Activated T-helper 2 cell treated with anti-CD3 and anti-CD28 coated beads, Interferon-gamma antibody, Interleukin-2, Interleukin-4, amounts not matched to agents 10 μg/mL and 5 μg/mL and 100 μg/mL, durations not matched to agents 14 hours and 24 hours and 36 hours (primary cell): ENCODE measurements at regions not wholly inside any gene's neighbourhood (a gene's known extent, or its start where the extent isn't known, plus 50 kb on each side); places are given as distances from the start of the nearest gene placed in this dataset.

Source experiments
- DNase-seq: peaks from one replicate; pipeline ENCODE4 v3.0.0; 2021; ENCODE audit warnings: low spot score
- H3K27ac Mint-ChIP-seq: one replicate; pipeline ENCODE4 v1.8.0; 2021; ENCODE audit warnings: mixed read lengths
- H3K27me3 Mint-ChIP-seq: one replicate; pipeline ENCODE4 v1.8.0; 2021; ENCODE audit warnings: low read depth, mixed read lengths
- H3K36me3 Mint-ChIP-seq: one replicate; pipeline ENCODE4 v1.8.0; 2021; ENCODE audit warnings: low read depth, mixed read lengths
- H3K4me1 Mint-ChIP-seq: one replicate; pipeline ENCODE4 v1.8.0; 2021; ENCODE audit warnings: low read depth, mixed read lengths
- H3K4me3 Mint-ChIP-seq: one replicate; pipeline ENCODE4 v1.8.0; 2021; ENCODE audit warnings: low read depth, mild to moderate bottlenecking, moderate library complexity, mixed read lengths
- H3K9me3 Mint-ChIP-seq: one replicate; pipeline ENCODE4 v1.8.0; 2021; ENCODE audit warnings: mixed read lengths
- intact Hi-C: fragments of 100-400 bp; cut with micrococcal nuclease; formaldehyde crosslinking; loops from one replicate; pipeline ENCODE4 v1.15.1; 2023

DNA sequence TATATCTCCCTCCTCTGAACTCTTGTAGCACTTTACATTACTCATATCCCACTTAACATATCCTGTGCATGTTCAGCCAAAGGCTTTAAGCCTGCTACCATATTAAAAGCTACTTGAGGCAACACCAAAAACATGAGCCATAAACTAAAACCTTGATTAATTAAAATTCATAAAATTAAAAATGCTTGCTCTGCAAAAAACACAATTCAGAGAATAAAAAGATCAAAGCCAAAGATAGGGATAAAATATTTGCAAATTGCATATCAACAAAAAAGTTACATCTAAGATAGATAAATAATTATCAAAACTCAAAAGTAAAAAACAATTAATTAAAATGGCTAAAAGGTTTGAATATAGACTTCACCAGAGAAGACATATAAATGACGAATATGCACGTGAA, 495.4 kb upstream of the PIK3C3 start:
- H3K27me3 Mint-ChIP-seq, result no peaks in the 10 kb centered on the region
- no peak overlapping the region for H3K27ac Mint-ChIP-seq
- H3K4me3 Mint-ChIP-seq, result no peak overlapping the region
- intact Hi-C loops, result no loop called here
- no peak for DNase-seq
- H3K36me3 Mint-ChIP-seq, result no peaks in the 10 kb centered on the region
- H3K9me3 Mint-ChIP-seq, result peaks cover 9% of the 10 kb centered on the region
- H3K4me1 Mint-ChIP-seq, result no peaks in the 10 kb centered on the region

DNA sequence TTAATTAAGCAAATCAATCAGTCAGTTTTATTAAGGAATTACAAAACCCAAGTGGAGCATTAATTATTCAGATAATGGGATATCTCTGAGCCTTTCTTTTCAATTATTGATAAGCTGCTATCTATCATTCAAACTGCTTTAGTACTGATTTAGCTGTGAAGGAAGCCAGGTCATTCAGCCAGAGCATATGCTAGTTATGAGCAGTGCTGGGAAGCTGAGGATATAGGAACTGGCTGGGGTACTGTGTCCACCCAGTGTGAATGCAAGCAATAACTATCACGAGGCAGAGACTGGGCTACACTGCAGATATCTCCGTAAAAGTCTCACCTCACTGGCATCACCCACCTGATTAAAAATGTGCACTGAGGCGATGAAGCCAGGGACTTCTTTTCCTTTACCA, 496.7 kb upstream of the PIK3C3 start:
- intact Hi-C loops, result no loop called here
- no peaks in the 10 kb centered on the region for H3K36me3 Mint-ChIP-seq
- H3K27me3 Mint-ChIP-seq, result no peaks in the 10 kb centered on the region
- DNase-seq, result no peak
- no peak overlapping the region for H3K27ac Mint-ChIP-seq
- no peaks in the 10 kb centered on the region for H3K4me1 Mint-ChIP-seq
- H3K4me3 Mint-ChIP-seq, result no peak overlapping the region
- peaks cover 9% of the 10 kb centered on the region for H3K9me3 Mint-ChIP-seq

DNA sequence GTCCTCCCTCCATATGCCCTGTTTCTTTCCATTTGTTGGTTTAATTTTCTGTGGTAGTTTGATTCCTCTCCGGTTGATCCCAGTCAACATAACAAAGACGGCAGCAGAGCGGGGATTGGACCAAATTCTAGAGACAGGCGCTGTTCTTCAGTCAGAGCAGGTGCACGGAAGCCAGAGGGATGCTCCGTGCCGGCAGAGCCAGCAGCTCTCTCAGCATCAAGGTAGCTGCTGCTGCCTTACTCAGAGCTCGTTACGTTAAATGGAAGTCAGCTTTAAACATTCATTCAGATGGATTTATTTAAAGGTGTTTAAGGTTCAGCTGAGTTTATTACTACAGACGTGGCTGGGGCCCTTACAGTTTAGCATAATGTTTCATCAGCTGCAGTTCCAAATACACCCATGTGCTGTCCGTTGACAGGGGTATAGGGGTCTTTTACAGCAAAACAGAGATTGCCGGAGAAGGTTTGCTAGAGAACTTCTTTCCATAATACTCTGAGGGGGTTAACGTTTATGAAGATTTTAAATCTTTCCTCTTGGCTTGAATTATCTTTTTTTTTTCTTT, 497.2 kb upstream of the PIK3C3 start:
- Mint-ChIP-seq H3K9me3 (peaks cover 9% of the 10 kb centered on the region), H3K36me3 (no peaks in the 10 kb centered on the region), H3K27me3 (no peaks in the 10 kb centered on the region), H3K4me3 (no peak overlapping the region), H3K27ac (no peak overlapping the region), H3K4me1 (no peaks in the 10 kb centered on the region)
- no peak for DNase-seq
- intact Hi-C loops, result no loop called here

DNA sequence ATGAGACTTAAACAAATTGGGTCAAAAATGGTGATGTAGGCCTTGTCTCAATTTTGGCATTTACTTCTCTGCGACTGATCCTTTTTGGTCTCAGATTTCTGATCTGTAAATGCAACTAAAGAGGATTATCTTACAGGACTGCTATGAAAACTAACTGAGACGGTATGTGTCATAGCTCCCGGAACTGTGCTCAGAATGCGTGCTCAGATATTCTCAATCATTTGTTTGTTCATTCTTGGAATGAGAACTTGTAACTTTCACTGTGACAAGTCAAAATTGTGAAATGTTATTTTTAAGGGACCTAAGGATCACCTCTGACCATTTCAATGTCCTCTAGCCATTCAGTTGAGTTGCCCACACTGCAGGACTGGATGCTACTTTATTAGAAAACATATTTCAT, 498.2 kb upstream of the PIK3C3 start:
- intact Hi-C loops, result no loop called here
- DNase-seq, result no peak
- H3K4me1 Mint-ChIP-seq, result no peaks in the 10 kb centered on the region
- H3K27ac Mint-ChIP-seq, result no peak overlapping the region
- H3K27me3 Mint-ChIP-seq, result no peaks in the 10 kb centered on the region
- H3K36me3 Mint-ChIP-seq, result no peaks in the 10 kb centered on the region
- no peak overlapping the region for H3K4me3 Mint-ChIP-seq
- peaks cover 8% of the 10 kb centered on the region for H3K9me3 Mint-ChIP-seq

DNA sequence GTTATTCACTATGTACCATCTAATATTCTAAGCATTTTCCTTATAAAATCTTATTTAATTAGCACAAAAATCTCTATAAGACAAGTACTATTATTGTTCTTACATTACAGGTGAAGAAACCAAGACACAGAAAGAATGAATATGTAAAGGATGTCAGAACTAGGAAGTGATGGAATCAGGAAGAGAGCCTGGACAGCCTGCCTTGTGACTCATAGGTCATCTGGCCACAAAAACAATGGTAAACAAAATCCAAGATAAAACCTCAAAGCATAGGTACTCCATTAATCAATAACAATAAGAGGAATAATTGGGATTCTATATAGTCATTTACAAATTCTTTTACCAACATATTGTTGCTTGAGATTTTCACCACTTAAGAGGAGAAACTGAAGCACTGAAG, 505.4 kb upstream of the PIK3C3 start:
- Mint-ChIP-seq H3K27me3 (no peaks in the 10 kb centered on the region), H3K9me3 (peaks cover 8% of the 10 kb centered on the region), H3K27ac (no peak overlapping the region), H3K36me3 (no peaks in the 10 kb centered on the region), H3K4me1 (no peaks in the 10 kb centered on the region), H3K4me3 (no peak overlapping the region)
- DNase-seq, result no peak
- intact Hi-C loops, result no loop called here

DNA sequence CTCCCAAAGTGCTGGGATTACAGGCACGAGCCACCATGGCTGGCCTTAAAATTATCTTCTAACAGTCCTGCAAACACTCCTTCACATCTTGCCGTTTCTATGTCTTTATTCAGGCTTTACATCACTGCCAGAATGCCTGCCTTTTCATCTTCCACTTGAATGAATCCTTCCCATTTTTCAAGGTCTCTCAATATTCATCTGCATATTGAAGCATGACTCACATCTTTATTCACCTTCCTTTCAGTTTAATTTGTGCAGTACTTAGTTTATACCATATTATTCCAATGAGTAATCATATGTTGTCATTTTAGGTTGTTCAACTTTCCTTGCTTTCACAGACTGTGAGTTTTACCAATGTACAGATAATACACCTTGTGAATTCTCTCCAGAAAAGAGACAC, 510.1 kb upstream of the PIK3C3 start:
- no peaks in the 10 kb centered on the region for H3K36me3 Mint-ChIP-seq
- no peaks in the 10 kb centered on the region for H3K4me1 Mint-ChIP-seq
- no peaks in the 10 kb centered on the region for H3K27me3 Mint-ChIP-seq

DNA sequence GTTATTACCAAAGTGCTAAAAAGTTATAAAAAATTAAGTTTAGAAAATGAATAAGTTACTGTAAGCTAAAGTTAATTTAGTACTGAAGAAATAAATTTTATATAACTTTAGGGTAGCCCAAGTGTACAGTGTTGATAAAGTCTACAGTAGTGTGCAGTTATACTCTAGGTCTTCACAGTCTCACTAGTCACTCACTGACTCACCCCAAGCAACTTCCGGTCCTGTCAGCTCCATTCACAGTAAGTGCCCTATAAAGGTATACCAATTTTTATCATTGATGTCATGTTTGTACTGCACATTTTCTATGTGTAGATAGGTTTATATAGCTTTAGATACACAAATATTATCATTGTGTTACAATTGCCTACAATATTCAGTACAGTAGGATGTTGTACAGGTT, 518.3 kb upstream of the PIK3C3 start:
- Mint-ChIP-seq H3K27me3 (no peaks in the 10 kb centered on the region), H3K9me3 (peaks cover 3% of the 10 kb centered on the region), H3K4me3 (no peak overlapping the region), H3K27ac (no peak overlapping the region), H3K36me3 (no peaks in the 10 kb centered on the region), H3K4me1 (no peaks in the 10 kb centered on the region)
- intact Hi-C loops, result no loop called here
- DNase-seq, result no peak

More for the DNA sequence above, 510.1 kb upstream of the PIK3C3 start:
- Mint-ChIP-seq H3K9me3 (peaks cover 18% of the 10 kb centered on the region), H3K27ac (no peak overlapping the region), H3K4me3 (no peak overlapping the region)
- no peak for DNase-seq
- intact Hi-C loops, result no loop called here

DNA sequence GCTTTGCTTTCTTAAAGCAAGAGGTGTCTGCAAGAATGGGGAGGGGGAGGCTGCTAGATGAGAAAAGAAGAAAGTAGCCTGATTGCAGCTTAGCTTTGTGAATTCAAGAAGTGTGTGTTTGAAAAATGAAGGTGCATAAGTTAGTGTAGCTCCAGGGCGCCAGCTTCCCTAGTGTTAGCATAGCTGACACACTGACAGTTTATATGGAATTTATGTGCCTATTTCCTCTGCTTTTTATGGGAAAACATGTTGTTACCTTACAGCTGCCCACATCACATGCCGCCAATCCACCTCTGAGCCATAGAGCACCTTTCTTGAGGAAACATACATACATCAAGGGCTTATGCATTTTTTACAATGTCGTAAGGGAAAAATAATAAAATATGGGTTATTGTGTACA, 536.4 kb upstream of the PIK3C3 start:
- Mint-ChIP-seq H3K9me3 (peaks cover 5% of the 10 kb centered on the region), H3K4me1 (no peaks in the 10 kb centered on the region), H3K27ac (no peak overlapping the region), H3K27me3 (no peaks in the 10 kb centered on the region), H3K36me3 (no peaks in the 10 kb centered on the region), H3K4me3 (no peak overlapping the region)
- intact Hi-C loops, result no loop called here
- DNase-seq, result no peak

DNA sequence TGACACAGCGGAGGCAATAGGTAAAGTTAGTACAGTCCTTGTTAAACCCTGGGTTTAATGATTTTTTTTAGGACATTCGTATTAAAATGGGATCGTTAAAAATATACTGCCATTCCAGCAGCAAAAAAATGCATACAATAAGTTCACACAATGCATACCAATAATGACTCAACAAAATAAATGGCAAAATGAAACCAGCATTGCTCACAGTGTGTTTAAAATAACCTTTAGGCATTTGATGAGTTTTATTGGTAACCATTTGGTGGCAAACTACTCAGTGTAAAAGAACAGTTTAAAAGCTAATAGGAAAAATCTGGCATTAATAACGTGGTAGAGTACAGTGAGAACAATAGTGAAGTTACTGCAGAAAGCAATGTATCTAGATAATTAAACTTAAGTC, 539.0 kb upstream of the PIK3C3 start:
- intact Hi-C loops, result no loop called here
- Mint-ChIP-seq H3K36me3 (no peaks in the 10 kb centered on the region), H3K4me1 (no peaks in the 10 kb centered on the region), H3K27me3 (no peaks in the 10 kb centered on the region), H3K9me3 (peaks cover 10% of the 10 kb centered on the region), H3K27ac (no peak overlapping the region), H3K4me3 (no peak overlapping the region)
- no peak for DNase-seq

DNA sequence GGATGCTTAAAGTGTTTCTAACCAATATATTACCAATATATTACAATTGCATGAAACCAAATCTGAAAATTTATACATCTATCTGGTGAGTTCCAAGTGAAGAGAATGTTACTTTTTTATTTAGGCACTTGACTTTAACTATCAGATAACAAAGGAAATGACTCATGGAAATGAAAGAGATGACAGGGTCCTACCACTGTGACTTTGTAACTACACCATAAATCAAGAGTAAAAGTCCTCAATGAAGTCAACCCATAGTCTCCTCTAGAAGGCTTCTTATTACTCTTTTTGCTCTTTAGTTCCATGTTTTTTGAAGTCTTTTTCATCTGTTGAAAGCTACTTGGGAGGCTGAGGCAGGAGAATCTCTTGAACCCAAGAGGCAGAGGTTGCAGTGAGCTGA, 545.0 kb upstream of the PIK3C3 start:
- DNase-seq, result no peak
- Mint-ChIP-seq H3K4me3 (no peak overlapping the region), H3K4me1 (peaks cover 3% of the 10 kb centered on the region), H3K27me3 (no peaks in the 10 kb centered on the region), H3K27ac (no peak overlapping the region), H3K36me3 (no peaks in the 10 kb centered on the region), H3K9me3 (peaks cover 10% of the 10 kb centered on the region)
- intact Hi-C loops, result no loop called here

DNA sequence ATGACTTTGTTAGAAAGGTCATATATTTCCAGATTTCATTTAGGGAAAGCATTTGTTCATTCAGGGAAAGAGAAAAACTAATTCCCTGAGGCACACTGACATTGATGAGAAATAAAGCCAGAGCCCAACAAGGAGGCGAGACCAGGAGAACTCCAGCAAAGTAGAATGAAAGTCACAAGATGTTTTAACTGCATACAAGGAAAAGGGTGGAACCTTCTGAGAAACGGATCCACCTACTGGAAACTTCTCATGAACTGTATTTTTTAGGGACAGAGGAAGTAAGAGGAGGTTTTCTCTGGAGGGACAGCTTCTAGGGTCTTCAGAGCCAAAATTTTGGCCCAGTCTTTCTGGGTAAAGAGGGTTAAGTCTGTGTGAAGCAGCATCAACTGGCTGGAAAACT, 548.2 kb upstream of the PIK3C3 start:
- Mint-ChIP-seq H3K27ac (no peak overlapping the region), H3K4me1 (peaks cover 3% of the 10 kb centered on the region), H3K36me3 (no peaks in the 10 kb centered on the region), H3K4me3 (no peak overlapping the region), H3K27me3 (no peaks in the 10 kb centered on the region), H3K9me3 (peaks cover 8% of the 10 kb centered on the region)
- DNase-seq, result no peak
- intact Hi-C loops, result no loop called here

DNA sequence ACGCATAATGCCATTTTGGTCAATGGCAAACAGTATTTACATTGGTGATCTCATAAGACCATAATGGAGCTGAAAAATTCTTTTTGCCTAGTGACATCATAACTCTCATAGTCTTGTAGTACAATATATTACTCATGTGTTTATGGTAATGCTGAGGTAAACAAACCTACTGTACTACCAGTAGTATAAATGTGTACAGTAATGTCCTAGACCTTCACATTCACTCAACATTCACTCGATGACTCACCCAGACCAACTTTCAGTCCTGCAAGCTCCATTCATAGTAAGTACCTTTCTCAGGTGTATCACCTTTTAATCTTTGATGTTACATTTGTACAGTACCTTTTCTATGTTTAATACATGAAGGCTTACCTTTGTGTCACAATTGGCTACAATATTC, 558.2 kb upstream of the PIK3C3 start:
- H3K4me3 Mint-ChIP-seq, result no peak overlapping the region
- H3K4me1 Mint-ChIP-seq, result no peaks in the 10 kb centered on the region
- H3K36me3 Mint-ChIP-seq, result no peaks in the 10 kb centered on the region
- DNase-seq, result no peak
- no peaks in the 10 kb centered on the region for H3K9me3 Mint-ChIP-seq
- no peaks in the 10 kb centered on the region for H3K27me3 Mint-ChIP-seq
- intact Hi-C loops, result no loop called here
- no peak overlapping the region for H3K27ac Mint-ChIP-seq

DNA sequence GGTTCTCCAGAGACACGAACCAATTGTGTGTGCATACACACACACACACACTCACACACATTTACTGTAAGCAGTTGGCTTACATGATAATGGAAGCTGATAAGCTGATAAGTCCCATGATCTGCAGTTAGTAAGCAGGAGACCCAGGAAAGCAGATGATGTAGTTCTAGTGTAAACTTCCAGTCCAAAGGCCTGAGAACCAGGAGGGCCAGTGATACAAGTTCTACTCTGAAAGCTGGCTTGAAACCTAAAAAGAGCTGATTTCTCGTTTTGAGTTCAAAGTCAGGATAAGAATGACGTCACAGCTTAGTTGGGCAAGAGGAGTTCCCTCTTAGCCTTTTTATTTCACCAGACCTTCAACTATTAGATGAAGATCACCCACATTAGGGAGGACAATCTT, 558.8 kb upstream of the PIK3C3 start:
- Mint-ChIP-seq H3K4me1 (no peaks in the 10 kb centered on the region), H3K27me3 (no peaks in the 10 kb centered on the region), H3K27ac (no peak overlapping the region), H3K9me3 (no peaks in the 10 kb centered on the region), H3K4me3 (no peak overlapping the region), H3K36me3 (no peaks in the 10 kb centered on the region)
- intact Hi-C loops, result no loop called here
- DNase-seq, result no peak

DNA sequence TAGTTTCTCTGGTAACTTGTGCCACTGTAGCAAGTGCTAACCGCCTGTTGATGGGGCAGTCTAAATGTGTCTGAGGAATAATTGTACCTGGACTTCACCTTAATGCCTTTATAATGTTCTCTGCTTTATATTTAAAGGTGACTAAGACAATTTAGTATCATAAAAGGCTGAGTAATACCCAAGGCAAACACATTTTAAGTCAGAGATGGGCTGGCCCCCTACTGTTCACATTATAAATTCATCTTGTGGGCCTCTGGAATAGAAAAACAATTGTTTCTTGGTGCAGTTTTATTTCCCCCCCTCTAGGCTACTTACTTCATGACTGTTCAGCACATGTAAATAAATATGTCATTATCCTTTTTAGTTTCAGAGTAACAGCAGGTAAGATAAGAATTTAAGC, 559.3 kb upstream of the PIK3C3 start:
- no peak overlapping the region for H3K4me3 Mint-ChIP-seq
- H3K27me3 Mint-ChIP-seq, result no peaks in the 10 kb centered on the region
- DNase-seq, result no peak
- intact Hi-C loops, result no loop called here
- no peaks in the 10 kb centered on the region for H3K9me3 Mint-ChIP-seq
- H3K36me3 Mint-ChIP-seq, result no peaks in the 10 kb centered on the region
- H3K27ac Mint-ChIP-seq, result no peak overlapping the region
- no peaks in the 10 kb centered on the region for H3K4me1 Mint-ChIP-seq
